AG09309 (cell line): ENCODE measurements at regions not wholly inside any gene's neighbourhood (a gene's known extent, or its start where the extent isn't known, plus 50 kb on each side); places are given as distances from the start of the nearest gene placed in this dataset.

Experiments
- DNase-seq: peaks from one replicate; pipeline ENCODE4 v3.0.0-alpha.2; 2010; ENCODE audit warnings: low read depth
- H3K4me3 ChIP-seq: 2 replicates; pipeline ENCODE4 v1.5.1; 2011; ENCODE audit warnings: mild to moderate bottlenecking, low read depth, low read length, moderate library complexity; ENCODE audit not compliant: control insufficient read depth
- TF ChIP-seq, protein P1 (sequence below): IDR thresholded peaks from 2 replicates; pipeline ENCODE4 v1.5.1; 2011; ENCODE audit warnings: mild to moderate bottlenecking, low read depth, low read length, inconsistent platforms; ENCODE audit not compliant: insufficient read depth, control insufficient read depth; ENCODE audit errors: missing control alignments

DNA sequence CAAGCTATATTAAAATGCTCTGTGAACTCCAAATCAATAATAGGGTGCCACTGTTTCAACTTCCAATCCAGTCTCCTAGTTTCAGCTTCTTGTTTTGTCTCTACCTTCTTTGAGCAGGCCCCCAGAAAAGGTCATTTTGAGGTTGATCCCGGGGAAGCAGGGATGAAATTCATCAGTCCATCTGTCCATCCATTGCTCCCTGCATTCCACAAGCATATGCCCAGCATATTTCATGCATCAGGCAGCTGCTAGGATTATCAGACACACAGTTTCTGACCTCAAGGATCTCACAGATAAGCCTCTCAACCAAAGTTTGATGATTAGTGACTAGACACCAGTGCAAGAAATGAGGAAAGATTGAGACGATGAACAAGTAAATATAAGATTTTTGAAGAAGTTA, 186.6 kb upstream of the PDE1C start:
- H3K4me3 ChIP-seq, result no peak overlapping the region
- TF ChIP-seq, protein P1, sequence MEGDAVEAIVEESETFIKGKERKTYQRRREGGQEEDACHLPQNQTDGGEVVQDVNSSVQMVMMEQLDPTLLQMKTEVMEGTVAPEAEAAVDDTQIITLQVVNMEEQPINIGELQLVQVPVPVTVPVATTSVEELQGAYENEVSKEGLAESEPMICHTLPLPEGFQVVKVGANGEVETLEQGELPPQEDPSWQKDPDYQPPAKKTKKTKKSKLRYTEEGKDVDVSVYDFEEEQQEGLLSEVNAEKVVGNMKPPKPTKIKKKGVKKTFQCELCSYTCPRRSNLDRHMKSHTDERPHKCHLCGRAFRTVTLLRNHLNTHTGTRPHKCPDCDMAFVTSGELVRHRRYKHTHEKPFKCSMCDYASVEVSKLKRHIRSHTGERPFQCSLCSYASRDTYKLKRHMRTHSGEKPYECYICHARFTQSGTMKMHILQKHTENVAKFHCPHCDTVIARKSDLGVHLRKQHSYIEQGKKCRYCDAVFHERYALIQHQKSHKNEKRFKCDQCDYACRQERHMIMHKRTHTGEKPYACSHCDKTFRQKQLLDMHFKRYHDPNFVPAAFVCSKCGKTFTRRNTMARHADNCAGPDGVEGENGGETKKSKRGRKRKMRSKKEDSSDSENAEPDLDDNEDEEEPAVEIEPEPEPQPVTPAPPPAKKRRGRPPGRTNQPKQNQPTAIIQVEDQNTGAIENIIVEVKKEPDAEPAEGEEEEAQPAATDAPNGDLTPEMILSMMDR, result no peak
- DNase-seq, result no peak

DNA sequence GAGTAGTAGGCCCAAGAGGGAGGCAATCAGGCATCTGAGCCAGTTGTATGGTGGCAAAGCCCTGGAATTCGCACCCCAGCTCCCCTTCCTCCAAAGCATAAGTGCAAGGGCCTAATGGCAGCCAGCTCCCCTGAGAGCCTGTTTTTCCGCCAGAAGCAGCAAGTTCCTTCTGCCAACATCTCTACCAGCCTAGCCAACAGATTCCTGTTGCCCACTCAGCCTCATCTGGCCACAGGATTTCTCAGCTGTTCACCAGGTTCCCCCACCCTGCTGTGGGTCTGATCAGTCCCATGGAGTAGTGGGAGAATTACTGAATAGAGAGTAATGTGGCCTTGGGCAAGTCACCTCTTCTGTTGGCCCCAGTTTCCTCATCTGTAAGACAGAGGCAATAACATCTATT, 186.2 kb upstream of the PDE1C start:
- DNase-seq, result no peak
- no peak overlapping the region for H3K4me3 ChIP-seq
- TF ChIP-seq, protein P1, result no peak

DNA sequence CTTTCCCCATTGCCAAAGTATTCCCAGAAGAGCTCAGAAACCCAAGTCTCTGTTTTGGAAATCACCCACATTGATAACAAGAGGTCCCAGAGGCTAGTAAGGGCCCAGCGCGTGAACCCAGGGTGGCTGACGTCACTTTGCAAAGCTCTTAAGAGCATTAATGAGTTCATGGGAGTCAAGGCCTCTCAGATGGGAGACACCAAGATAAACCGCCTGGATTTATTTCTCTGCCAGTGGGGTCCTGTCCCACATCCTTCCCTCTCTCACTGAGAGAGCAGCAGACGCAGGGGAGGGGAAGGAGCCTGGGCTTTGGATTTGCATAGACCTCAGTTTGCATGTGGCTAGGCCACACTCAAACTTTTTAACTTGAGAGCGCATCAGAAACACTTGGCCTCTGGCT, 184.8 kb upstream of the PDE1C start:
- TF ChIP-seq, protein P1, result no peak
- DNase-seq, result no peak
- no peak overlapping the region for H3K4me3 ChIP-seq

DNA sequence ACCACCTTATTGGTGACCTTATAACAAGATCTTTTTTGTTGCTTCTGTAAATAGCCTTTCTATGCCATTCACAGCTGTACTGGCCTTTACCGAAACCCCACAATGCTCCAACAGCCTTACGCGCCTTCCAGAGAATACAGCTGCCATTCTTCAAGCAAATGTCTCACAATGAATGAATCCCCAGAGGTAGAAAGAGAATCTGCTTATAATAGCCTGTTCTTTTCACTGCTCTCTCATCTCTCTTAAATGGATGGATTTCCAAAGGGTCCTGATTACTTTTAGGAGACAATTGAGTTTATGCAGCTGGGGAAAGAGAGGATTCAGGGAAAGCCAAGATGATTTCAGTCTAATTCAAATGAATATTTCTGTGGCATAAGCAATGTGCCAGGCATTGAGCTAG, 183.1 kb upstream of the PDE1C start:
- no peak for DNase-seq
- TF ChIP-seq, protein P1, result no peak

DNA sequence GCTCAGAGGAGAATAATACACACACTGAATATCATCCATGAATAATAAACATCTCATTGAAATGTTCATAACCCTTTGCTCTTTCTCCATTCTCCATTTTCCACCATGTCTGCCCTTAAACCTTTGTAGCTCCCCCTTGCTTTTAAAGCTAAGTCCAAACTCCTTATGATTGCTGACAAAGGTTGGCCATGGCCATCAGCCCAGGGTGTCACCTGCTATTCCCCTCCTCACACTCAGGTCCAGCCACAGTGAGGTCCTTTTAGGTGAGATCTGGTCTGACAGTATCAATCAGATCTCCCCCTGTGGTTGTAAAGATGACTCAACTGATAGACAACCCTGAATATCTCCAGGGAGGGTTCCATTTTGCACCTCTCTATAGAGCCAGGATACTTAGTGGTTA, 181.5 kb upstream of the PDE1C start:
- no peak overlapping the region for H3K4me3 ChIP-seq
- DNase-seq, result no peak
- TF ChIP-seq, protein P1, result no peak

More for the DNA sequence above, 183.1 kb upstream of the PDE1C start:
- H3K4me3 ChIP-seq, result no peak overlapping the region

DNA sequence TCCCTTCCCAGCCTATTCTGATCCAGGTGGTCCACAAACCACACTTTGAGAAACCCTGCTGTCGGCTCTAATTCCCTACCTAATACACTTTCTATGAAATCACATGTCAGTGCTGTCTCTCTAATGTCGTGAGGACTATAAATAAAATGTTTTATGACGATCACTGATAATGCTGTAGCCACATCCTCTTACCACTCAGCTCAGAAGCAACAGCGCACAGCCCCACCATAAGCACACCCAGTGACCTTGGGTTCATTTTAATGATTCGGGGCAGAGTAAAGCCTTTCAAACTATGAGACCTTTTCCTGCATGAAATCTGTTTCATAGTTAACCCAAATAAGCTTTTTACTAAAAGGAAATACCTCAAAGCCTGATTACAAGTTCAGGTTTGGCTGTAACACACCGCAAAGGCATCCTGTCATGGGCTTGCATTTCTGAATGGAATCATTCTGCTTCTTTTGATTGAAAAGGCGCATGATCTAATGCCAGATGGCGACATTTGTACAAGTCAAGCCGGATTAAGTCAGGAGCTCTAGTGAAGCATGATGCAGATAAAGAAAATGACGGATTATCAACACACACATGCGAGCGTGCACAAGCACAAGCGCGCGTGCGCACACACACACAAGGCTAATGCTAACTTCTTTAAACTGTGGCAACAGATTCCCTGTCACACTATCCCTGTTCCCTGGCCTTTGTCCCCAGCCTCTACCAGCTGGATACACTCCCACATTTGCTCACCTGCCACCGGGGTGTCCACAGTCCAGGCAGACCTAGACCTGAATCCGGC, 180.5 kb upstream of the PDE1C start:
- DNase-seq, result no peak
- no peak overlapping the region for H3K4me3 ChIP-seq

More for the DNA sequence above, 180.5 kb upstream of the PDE1C start:
- TF ChIP-seq, protein P1, result no peak
